CD14-positive monocyte (primary cell): ENCODE measurements at regions not wholly inside any gene's neighbourhood (a gene's known extent, or its start where the extent isn't known, plus 50 kb on each side); places are given as distances from the start of the nearest gene placed in this dataset.

Source experiments
- DNase-seq, 3 donors: peaks; one replicate each; pipeline ENCODE4 v3.0.0-alpha.2; 2011 to 2022
- H2AFZ ChIP-seq: 2 replicates; pipeline ENCODE4 v1.6.0; 2012; ENCODE audit warnings: mild to moderate bottlenecking, low read depth, low read length, inconsistent platforms; ENCODE audit not compliant: insufficient read depth, poor library complexity, severe bottlenecking
- H3K27ac ChIP-seq, 2 donors: 1 replicate in 1 of 2; 2 replicates in 1 of 2; pipeline ENCODE4 v1.5.1; 2012 to 2013; ENCODE audit warnings: low read length in 2 of 2, control low read depth in 1 of 2, inconsistent platforms in 1 of 2, low read depth in 1 of 2, mild to moderate bottlenecking in 1 of 2
- H3K27me3 ChIP-seq, 2 donors: one replicate each; pipeline versions ENCODE4 v1.6.0 to v1.6.1; 2011 to 2013; ENCODE audit warnings: low read length in 2 of 2; ENCODE audit not compliant: control insufficient read depth in 2 of 2, insufficient read depth in 2 of 2
- H3K36me3 ChIP-seq, 2 donors: replicated peaks in 1 of 2; 1 replicate in 1 of 2; 2 replicates in 1 of 2; pipeline versions ENCODE4 v1.5.1 to v1.6.1; 2012 to 2013; ENCODE audit warnings: low read length in 2 of 2, control low read depth in 1 of 2, inconsistent platforms in 1 of 2, mild to moderate bottlenecking in 1 of 2; ENCODE audit not compliant: insufficient read depth in 2 of 2, control insufficient read depth in 1 of 2
- H3K4me1 ChIP-seq, 2 donors: 1 replicate in 1 of 2; 2 replicates in 1 of 2; pipeline versions ENCODE4 v1.5.1 to v1.6.1; 2012 to 2013; ENCODE audit warnings: low read length in 2 of 2, control low read depth in 1 of 2, inconsistent platforms in 1 of 2, mild to moderate bottlenecking in 1 of 2, moderate library complexity in 1 of 2; ENCODE audit not compliant: insufficient read depth in 2 of 2, control insufficient read depth in 1 of 2
- H3K4me2 ChIP-seq: replicated peaks from 2 replicates; pipeline ENCODE3; 2012; ENCODE audit warnings: low read length, moderate library complexity, mild to moderate bottlenecking; ENCODE audit not compliant: poor library complexity, severe bottlenecking; ENCODE audit errors: extremely low read depth
- H3K4me3 ChIP-seq, 3 experiments: fragments of 200-600 bp in 1 of 3; sonication (generic) in 1 of 3; replicated peaks in 1 of 3; 1 replicate in 2 of 3; 2 replicates in 1 of 3; pipeline ENCODE4 v1.5.1; 2011 to 2013; ENCODE audit warnings: low read length in 3 of 3, mild to moderate bottlenecking in 3 of 3, control low read depth in 2 of 3, low read depth in 2 of 3, inconsistent platforms in 1 of 3, moderate library complexity in 1 of 3
- H3K79me2 ChIP-seq: 2 replicates; pipeline ENCODE4 v1.6.0; 2012; ENCODE audit warnings: mild to moderate bottlenecking, control low read depth, inconsistent platforms, low read length, moderate library complexity; ENCODE audit not compliant: insufficient read depth
- H3K9ac ChIP-seq: 2 replicates; pipeline ENCODE4 v1.6.0; 2017; ENCODE audit warnings: low read length, mild to moderate bottlenecking; ENCODE audit not compliant: insufficient read depth, poor library complexity, severe bottlenecking
- H3K9me3 ChIP-seq, 2 donors: replicated peaks in 1 of 2; 1 replicate in 1 of 2; 2 replicates in 1 of 2; pipeline versions ENCODE4 v1.5.1 to v1.6.1; 2012 to 2013; ENCODE audit warnings: low read length in 2 of 2, control low read depth in 1 of 2; ENCODE audit not compliant: control insufficient read depth in 1 of 2, insufficient read depth in 1 of 2
- H4K20me1 ChIP-seq: 2 replicates; pipeline ENCODE4 v1.6.0; 2012; ENCODE audit warnings: mild to moderate bottlenecking, low read length, control low read depth, moderate library complexity; ENCODE audit not compliant: insufficient read depth
- H3K27ac Mint-ChIP-seq, 7 donors: one replicate each; pipeline ENCODE4 v1.8.0; 2020; ENCODE audit warnings: mild to moderate bottlenecking in 7 of 7, mixed read lengths in 7 of 7, moderate library complexity in 6 of 7, inconsistent platforms in 2 of 7
- H3K27me3 Mint-ChIP-seq, 3 donors: one replicate each; pipeline ENCODE4 v1.8.0; 2021 to 2022; ENCODE audit warnings: low read depth in 3 of 3, mild to moderate bottlenecking in 3 of 3, mixed read lengths in 3 of 3, moderate library complexity in 3 of 3, inconsistent platforms in 1 of 3
- H3K36me3 Mint-ChIP-seq, 2 donors: one replicate each; pipeline ENCODE4 v1.8.0; 2020; ENCODE audit warnings: mixed read lengths in 2 of 2, inconsistent platforms in 1 of 2, mild to moderate bottlenecking in 1 of 2
- H3K4me1 Mint-ChIP-seq: one replicate; pipeline ENCODE4 v1.8.0; 2020; ENCODE audit warnings: mild to moderate bottlenecking, mixed read lengths
- H3K4me3 Mint-ChIP-seq, 2 donors: one replicate each; pipeline ENCODE4 v1.8.0; 2020; ENCODE audit warnings: mild to moderate bottlenecking in 2 of 2, mixed read lengths in 2 of 2, moderate library complexity in 1 of 2
- H3K9me3 Mint-ChIP-seq, 7 donors: one replicate each; pipeline ENCODE4 v1.8.0; 2020 to 2022; ENCODE audit warnings: mixed read lengths in 7 of 7, mild to moderate bottlenecking in 6 of 7, moderate library complexity in 6 of 7, inconsistent platforms in 2 of 7
- CTCF ChIP-seq: fragments of 200-600 bp; IDR thresholded peaks from one replicate; pipeline ENCODE4 v1.8.0; 2022; ENCODE audit warnings: antibody characterized with exemption, mild to moderate bottlenecking
- WGBS: methylation state at CpG from one replicate; pipeline ENCODE4 v1.1.5; 2013; ENCODE audit warnings: missing lambda C conversion rate; ENCODE audit not compliant: insufficient coverage; 5-methylcytosine and 5-hydroxymethylcytosine counted together
- intact Hi-C, 2 donors: fragments of 100-400 bp; cut with micrococcal nuclease; formaldehyde crosslinking; loops; one replicate each; pipeline versions ENCODE4 v1.15.0 to v1.15.1; 2023

GRCh38 chr13:37981932-37982331, 112.4 kb upstream of the TRPC4 start:
- H4K20me1 ChIP-seq = no peaks in the 10 kb centered on the region
- H3K36me3 ChIP-seq = no peaks in the 10 kb centered on the region
- H3K4me3 ChIP-seq = no peak overlapping the region
- H3K27ac ChIP-seq = no peak overlapping the region
- H3K36me3 Mint-ChIP-seq = no peaks in the 10 kb centered on the region
- no peaks in the 10 kb centered on the region for H3K27me3 ChIP-seq
- no peak for DNase-seq
- H3K4me3 Mint-ChIP-seq = no peak overlapping the region
- intact Hi-C loops = no loop called here
- no peak overlapping the region for H3K27ac Mint-ChIP-seq
- no peaks in the 10 kb centered on the region for H3K9me3 ChIP-seq
- no peak overlapping the region for H3K9ac ChIP-seq
- H3K79me2 ChIP-seq = no peaks in the 10 kb centered on the region
- no peak overlapping the region for H2AFZ ChIP-seq
- no peaks in the 10 kb centered on the region for H3K4me1 Mint-ChIP-seq
- H3K4me2 ChIP-seq = no peak overlapping the region
- H3K4me1 ChIP-seq = no peaks in the 10 kb centered on the region
- TF ChIP-seq CTCF = no peak
- peaks cover 0 to 5% (median 0%) of the 10 kb centered on the region in 7 donors for H3K9me3 Mint-ChIP-seq
- no peaks in the 10 kb centered on the region for H3K27me3 Mint-ChIP-seq

GRCh38 chr13:37978680-37979079, 109.1 kb upstream of the TRPC4 start:
- no peak overlapping the region for H3K4me2 ChIP-seq
- 75% methylated on average over 1 of the region's 2 CpGs for WGBS
- H2AFZ ChIP-seq = no peak overlapping the region

More at GRCh38 chr13:37978680-37979079, 109.1 kb upstream of the TRPC4 start:
- no peak overlapping the region for H3K27ac Mint-ChIP-seq
- H3K4me1 Mint-ChIP-seq = no peaks in the 10 kb centered on the region
- Histone ChIP-seq H3K27me3 (no peaks in the 10 kb centered on the region), H3K27ac (no peak overlapping the region), H3K4me1 (no peaks in the 10 kb centered on the region), H3K36me3 (no peaks in the 10 kb centered on the region), H3K4me3 (no peak overlapping the region), H4K20me1 (no peaks in the 10 kb centered on the region), H3K79me2 (no peaks in the 10 kb centered on the region), H3K9ac (no peak overlapping the region), H3K9me3 (no peaks in the 10 kb centered on the region)
- no peak for TF ChIP-seq CTCF
- H3K9me3 Mint-ChIP-seq = peaks cover 0 to 8% (median 2%) of the 10 kb centered on the region in 7 donors
- no peaks in the 10 kb centered on the region for H3K27me3 Mint-ChIP-seq
- H3K4me3 Mint-ChIP-seq = no peak overlapping the region
- DNase-seq = no peak
- intact Hi-C loops = no loop called here
- no peaks in the 10 kb centered on the region for H3K36me3 Mint-ChIP-seq
